Fibroblast of lung (primary cell): ENCODE measurements at regions not wholly inside any gene's neighbourhood (a gene's known extent, or its start where the extent isn't known, plus 50 kb on each side); places are given as distances from the start of the nearest gene placed in this dataset.
"Not testable (repeated sequence)": the region's sequence is repeated elsewhere in the genome, so short reads cannot be mapped to it uniquely, and the experiment has no call there.

ENCODE experiments used
- EZH2 ChIP-seq: IDR thresholded peaks from 2 replicates; pipeline ENCODE4 v1.5.1; 2012; ENCODE audit warnings: low read length, control low read depth, mild to moderate bottlenecking; ENCODE audit errors: missing control alignments
- TF ChIP-seq, protein P1 (sequence below), 2 donors: IDR thresholded peaks in 1 of 2; conservative IDR thresholded peaks in 1 of 2; 1 replicate in 1 of 2; 2 replicates in 1 of 2; pipeline ENCODE4 v1.5.1; 2011 to 2012; ENCODE audit warnings: low read length in 2 of 2, control low read depth in 1 of 2, inconsistent platforms in 1 of 2, low read depth in 1 of 2, mild to moderate bottlenecking in 1 of 2

DNA sequence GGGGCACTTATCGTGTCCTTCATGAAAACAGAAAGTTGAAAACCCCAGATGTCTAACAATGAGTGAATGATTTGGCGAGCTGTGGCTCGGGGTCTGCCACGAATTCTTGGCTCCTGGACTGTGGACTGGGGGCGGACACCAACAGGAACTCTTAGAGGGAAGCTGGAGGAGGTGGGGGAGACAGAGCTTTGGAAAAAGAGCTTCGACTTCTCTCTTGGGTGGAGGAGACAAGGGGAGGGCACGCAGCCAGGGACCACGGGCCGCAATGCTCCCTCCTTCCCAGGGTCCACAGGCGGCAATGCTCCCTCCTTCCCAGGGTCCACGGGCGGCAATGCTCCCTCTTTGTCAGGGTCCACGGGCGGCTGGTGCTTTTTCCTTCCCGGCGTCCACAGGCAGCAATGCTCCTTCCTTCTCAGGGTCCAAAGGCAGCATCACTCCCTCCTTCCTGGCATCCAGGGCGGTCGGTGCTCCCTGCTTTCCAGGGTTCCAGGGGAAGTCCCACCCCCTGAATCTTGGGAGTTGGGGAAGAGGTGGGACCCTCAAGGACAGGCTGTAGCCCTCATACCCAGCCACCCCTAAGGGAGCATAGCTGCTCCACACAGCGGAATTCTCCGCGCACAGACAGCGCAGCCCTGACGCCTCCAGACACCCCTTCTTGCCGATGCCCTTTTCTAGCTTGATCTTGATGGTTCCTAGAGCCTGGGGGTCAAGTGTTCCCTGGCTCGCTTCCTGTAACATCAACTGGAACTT lies 149.0 kb downstream of the LAT start:
- not testable (repeated sequence) for TF ChIP-seq EZH2
- TF ChIP-seq, protein P1, sequence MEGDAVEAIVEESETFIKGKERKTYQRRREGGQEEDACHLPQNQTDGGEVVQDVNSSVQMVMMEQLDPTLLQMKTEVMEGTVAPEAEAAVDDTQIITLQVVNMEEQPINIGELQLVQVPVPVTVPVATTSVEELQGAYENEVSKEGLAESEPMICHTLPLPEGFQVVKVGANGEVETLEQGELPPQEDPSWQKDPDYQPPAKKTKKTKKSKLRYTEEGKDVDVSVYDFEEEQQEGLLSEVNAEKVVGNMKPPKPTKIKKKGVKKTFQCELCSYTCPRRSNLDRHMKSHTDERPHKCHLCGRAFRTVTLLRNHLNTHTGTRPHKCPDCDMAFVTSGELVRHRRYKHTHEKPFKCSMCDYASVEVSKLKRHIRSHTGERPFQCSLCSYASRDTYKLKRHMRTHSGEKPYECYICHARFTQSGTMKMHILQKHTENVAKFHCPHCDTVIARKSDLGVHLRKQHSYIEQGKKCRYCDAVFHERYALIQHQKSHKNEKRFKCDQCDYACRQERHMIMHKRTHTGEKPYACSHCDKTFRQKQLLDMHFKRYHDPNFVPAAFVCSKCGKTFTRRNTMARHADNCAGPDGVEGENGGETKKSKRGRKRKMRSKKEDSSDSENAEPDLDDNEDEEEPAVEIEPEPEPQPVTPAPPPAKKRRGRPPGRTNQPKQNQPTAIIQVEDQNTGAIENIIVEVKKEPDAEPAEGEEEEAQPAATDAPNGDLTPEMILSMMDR (conservative IDR thresholded peaks at IDR 0.05 in 1 of 2, IDR thresholded peaks at IDR 0.05 in 1 of 2; ENCODE audit: low read depth in 1 of 2, low read length in 2 of 2), result not testable (repeated sequence)
